Renal cortex interstitium (tissue), 11 donors: ENCODE measurements at regions not wholly inside any gene's neighbourhood (a gene's known extent, or its start where the extent isn't known, plus 50 kb on each side); places are given as distances from the start of the nearest gene placed in this dataset.
"Not testable (repeated sequence)": the region's sequence is repeated elsewhere in the genome, so short reads cannot be mapped to it uniquely, and the experiment has no call there.

ENCODE experiments used
- DNase-seq, 11 donors: peaks; one replicate each; pipeline ENCODE4 v3.0.0-alpha.2; 2013; ENCODE audit warnings: low read depth in 9 of 11, low spot score in 4 of 11; ENCODE audit errors: extremely low read depth in 1 of 11

DNA sequence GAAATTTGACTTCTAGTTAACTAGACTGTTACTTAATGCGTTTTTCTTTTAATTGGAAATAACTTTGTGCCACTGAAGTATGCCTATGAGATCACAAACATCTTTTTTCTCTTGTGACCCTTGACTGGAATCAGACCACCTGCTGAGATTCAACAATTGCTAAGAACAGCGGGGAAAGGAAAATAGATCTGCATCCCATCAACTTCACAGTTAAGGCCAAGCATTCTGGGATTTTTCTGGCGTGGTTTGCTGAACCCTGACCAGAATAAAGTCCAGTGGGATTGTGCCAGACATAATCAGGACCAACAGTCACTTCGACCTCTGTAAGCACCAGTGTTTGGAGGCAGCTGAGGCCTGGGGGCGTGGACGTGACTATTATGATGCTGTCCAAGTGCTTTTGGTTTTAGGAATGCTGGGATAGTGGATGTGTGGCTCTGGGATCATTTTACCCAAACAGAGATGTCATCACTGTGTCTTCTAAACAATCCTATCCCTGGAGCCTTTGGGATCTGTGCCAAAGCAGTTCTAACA, 373.3 kb upstream of the PRKCQ start:
- peak in 1 of 11 donors; percentile 7 for DNase-seq

DNA sequence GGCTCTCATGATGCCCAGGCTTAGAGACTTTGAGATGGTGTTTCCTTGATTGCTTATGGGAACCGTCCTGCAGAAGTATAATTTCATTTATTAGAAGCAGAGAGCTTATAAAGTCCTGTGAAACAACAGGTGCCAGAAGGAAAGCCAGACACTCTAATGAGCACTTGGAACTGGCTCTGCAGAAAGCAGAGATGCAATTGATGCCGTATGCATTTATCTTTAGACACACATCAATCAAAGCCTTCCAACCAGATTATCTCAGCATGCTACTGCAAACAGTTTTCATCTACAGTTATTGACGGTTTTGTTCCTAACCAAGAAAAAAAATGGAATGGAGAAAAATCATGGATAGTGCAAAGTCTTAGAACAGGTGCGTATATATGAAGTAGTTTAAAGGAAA, 371.7 kb upstream of the PRKCQ start:
- no peak for DNase-seq

DNA sequence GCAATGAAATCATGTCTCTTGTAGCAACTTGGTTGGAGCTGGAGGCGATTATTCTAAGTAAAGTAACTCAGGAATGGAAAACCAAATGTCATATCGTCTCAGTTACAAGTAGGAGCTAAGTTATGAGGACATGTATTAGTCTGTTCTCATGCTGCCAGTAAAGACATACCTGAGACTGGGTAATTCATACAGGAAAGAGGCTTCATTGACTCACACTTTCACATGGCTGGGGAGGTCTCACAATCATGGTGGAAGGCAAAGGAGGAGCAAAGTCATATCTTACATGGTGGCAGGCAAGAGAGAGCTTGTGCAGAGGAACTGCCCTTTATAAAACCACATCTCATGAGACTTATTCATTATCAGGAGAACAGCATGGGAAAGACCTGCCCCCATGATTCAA, 370.1 kb upstream of the PRKCQ start:
- DNase-seq, result no peak

DNA sequence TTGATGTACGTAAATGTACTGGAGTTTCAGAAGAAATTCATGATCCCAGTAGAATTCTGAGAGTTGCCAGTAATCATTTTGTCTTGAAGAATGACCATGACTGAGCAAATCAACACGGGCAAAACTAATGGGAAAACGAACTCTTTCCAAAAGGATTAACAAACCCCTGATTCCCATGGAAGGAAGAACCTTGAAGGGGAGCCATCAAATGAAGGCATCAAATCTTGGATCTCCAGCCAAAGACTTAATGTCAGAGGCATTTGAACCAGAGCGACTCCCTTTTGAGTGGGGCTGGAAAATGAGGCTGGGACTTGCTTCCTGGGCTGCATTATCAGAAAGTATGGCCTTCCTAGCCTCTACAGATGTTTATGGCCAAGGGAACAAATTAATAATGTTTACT, 364.4 kb upstream of the PRKCQ start:
- DNase-seq, result no peak

DNA sequence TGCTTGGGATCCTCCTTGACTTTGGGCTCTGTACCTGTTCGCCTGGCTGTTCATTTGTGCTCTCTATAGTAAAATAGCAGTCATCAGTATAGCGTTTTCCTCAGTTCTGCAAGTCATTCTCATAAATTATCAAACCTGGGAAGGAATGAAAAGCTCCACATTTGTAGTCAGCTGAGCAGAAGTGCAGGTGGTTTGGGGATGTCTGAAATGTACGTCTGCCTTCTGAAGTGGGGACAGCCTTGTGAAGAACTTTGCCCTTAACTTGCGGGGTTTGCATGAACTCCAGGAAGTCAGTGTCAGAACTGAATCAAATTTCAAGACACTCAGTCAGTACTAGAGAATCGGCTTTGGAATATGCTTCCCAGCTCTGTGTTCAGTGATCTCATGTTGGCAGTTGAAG, 358.3 kb upstream of the PRKCQ start:
- no peak for DNase-seq

DNA sequence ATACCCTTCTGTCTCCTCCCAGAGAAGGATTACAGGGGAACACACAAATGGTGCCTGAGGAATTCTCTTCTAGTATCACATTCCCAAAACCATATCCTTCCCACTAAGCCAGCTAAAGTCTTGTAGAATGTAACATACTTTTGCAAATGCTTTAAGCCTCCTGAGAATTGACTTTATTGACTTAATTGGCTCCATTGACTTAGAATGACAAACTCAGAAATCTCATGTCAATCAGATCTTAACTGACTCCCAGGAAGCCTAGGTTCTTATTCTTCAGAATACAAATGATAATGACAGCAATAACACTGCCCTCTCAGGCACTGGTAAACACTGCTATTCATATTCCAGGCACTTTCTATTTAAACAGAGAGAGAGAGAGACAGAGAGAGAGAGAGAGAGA, 356.9 kb upstream of the PRKCQ start:
- DNase-seq, result no peak

DNA sequence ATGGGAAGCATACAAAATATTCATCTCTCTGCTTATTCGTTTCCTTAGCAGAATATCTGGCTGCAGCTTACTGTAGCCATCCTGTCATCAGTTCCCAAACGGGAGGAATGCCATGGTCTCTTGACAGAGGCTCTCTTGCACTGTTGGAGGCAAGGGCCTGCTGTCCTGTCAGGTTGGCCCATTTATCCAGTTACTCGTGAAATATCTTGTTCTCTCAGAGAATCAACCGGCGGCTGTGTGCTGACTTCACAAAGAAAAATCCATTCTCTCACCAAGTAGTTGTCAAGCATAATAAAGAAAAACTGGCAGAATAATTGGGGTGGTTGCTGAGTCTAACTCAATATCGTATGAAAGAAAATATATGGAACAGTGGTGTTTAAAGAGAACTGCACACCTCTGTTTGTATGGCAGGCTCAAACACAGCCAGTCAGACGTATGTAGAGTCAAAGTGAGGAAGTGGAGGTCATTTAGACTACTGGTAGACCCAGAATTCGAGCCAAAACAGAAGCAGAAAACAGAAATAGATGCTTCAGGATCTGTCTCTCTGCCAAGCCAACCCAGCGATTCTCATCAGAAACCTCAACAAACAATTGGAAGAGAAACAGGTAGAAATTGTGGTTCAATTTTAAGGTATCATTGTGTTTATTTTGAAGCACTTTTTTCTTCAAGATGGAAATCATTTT, 349.2 kb upstream of the PRKCQ start:
- no peak for DNase-seq

DNA sequence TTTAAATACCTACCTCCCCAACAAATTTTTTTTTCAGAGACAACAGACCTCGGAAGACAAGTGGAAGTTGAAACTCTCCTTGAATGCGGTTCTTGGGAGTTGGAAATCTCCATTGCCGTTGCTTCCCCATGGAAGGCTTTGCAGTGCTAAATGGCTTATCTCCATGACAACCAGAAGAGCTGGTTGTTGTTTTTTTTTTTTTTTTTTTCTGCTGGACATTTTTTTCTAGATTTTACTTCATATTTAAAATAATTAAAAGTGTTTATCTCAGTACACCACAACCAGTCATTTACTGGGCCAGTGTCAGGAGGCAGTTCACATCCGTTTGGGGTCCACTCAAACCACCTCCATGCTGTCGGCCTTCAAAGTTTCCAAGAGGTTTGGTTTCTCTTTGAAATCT, 348.5 kb upstream of the PRKCQ start:
- no peak for DNase-seq

DNA sequence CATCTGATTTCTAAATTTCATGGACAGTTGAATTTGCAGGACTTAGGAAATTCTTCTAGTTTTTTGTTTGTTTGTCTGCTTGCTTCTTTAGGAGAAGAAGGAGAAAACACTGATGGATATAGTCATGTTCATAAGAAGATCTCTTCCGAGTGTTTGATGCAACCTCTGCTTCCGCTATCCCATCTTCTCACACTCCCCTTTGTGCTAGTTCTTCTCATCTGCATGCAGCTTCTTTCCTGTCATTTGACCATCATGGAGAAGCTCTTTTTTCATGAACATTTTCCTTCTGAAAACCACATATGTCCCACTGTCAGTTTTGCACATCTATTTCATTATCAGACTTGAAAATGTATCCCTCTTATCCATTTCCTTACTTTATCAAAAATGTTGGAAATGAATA, 346.9 kb upstream of the PRKCQ start:
- DNase-seq, result no peak

DNA sequence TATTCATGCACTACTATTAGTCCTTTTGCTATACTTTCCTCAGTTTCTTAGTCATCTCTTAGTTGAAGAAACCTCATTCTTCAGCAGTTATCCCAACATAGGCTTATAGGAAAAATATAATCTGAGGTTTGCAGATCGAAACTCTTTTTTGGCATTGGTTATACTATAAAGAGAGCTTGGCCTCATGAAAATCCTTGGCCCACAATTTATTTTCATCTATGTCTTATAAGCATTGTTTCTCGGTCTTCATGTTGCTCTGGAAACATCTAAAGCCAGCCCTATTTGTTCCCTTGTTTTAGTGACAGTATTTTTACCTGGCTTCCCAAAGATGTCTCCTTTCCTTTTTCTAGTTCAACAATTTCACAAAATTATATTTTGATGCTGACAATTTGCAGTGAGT, 345.1 kb upstream of the PRKCQ start:
- no peak for DNase-seq

DNA sequence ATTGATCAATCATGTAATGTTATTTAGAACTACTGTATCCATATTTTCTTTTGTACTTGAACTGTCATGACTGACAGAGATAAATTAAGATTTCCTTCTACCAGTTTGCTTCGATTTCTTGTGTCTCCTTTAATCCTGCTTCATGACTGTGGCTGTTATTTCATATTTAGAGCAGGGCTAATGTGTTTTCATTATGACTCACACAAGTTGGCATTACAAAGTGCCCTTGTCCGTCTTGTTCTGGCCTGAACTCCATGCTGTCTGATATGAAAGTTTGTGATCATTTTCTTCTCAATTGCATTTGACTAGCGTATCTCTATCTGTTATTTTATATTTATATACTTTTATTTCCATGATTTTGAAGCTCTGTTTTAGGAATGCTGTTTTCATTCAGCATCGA, 344.1 kb upstream of the PRKCQ start:
- no peak for DNase-seq

DNA sequence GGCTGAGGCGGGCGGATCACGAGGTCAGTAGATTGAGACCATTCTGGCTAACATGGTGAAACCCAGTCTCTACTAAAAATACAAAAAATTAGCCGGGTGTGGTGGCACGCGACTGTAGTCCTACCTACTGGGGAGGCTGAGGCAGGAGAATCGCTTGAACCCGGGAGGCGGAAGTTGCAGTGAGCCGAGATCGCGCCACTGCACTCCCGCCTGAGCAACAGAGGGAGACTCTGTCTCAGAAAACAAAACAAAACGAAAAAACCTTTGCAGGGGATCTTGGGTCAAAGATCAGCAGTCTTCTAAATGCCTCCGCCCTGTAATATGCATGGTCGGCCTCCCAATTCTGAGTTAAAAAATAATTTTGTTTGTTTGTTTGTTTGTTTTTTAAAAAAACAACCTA, 340.9 kb upstream of the PRKCQ start:
- DNase-seq, result not testable (repeated sequence)

DNA sequence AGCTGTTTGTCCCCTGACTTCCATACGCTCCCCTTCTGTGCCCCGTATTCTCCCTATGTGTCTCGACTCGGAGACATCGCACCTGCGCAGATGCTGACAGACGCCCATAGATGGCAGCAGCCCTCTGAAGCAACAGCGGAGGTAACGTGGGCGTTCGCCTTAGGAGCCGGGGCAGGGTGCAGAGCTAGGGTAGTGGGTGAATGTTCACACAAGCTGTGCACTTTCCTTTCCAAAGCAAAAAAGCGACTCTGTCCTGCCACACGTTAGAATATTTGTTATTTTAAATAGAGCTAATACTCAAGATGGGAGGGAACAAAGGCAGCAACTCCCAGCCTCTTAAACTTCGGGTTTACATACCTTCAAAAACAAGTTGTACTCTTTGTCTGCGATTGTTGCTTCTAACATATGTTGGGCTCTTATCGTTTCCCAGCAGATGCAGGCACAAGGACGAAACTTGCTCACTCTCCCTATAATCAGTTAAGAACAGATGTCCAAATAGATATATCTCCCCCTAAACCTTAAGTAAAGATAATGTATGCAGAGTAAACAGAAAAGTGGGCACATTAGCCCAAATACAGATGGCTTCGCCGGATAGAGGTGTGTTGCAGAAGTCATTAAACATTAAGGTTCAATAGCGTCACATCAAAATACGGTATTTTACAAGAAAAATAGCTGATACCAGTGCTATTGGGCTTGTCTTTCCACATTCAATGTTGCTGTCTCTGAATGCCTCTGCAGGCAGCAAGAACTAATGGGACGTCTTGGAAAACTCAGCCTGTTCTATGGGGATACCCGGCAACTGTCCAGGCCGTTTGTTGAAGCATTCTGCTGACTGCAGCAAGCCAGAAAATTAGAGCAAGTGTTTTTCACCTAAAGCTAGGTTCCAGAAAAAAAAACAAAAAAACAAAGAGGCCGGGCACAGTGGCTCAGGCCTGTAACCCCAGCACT, 340.3 kb upstream of the PRKCQ start:
- DNase-seq, result peak; percentile 11 to 60 (median 45)

DNA sequence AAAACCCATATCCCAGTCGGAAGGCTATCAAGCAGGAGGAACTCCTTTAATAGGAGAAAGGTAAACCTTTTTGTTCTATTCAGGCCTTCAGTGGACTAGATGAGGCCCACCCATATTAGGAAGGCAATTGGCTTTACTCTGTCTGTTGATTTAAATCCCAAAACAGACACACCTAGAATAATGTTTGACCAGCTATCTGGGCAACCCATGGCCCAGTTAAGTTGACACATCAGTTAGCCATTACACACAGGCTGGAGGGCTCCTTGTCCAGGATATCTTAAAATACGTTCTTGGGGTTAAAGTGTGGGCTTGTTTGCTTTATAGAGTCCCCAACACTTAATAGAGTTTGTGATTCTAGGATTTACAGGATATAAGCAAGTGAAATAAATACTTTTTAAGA, 339.0 kb upstream of the PRKCQ start:
- DNase-seq, result no peak

DNA sequence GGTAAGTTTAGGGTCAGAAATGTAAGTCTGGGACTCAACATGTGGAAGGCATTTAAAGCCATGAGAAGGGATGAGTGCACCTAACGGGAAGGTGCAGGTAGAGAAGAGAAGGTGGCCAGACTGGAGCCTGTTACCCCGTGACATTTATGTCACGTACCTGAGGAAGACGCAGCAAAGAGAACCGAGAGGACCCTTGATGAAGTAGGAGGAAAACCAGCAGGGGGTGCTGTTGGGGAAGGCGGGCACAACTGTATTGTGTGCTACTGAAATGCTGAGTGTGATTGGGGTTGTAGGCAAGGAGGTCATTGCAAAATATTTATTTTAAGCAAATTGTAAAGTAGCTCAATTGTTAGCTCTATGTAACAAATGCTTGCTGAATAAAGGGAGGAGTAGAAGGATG, 338.2 kb upstream of the PRKCQ start:
- peak in 1 of 11 donors; percentile 10 for DNase-seq

DNA sequence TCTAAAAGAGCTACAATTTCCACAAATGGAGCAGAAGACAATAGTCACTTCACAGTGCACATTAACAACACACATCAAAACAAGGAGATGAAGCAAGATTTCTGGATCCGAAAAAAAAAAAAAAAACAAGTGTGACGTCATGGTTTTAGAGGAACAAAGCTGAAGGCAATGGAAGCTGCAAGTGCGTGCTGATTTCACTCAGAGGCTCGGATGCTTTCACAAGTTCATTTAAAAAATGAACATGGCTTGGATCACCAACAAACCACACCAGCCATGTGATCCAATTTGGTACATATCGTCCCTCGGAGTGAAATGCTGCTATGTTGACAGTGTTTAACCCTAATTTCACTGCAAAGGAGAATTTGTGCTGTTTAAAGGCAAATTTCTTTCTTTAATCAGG, 337.0 kb upstream of the PRKCQ start:
- DNase-seq, result no peak

DNA sequence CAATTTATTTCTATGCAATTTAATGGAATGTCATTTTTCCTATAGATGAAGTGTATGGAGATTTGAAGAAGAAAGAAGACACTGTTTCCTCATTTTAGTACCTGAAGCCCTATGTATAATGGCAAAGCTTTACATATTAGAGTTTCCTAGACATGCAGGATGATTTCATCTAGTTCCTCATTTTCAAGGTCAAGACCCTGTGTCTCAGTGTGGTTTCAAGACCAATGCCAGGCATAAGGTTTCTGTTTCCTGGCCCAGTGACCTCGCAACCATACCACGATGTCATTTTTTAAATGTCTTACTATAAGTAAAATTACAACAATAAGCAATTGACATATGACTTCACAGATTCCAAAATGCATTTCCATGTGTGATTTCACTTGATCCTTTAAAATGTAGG, 336.5 kb upstream of the PRKCQ start:
- DNase-seq, result no peak

DNA sequence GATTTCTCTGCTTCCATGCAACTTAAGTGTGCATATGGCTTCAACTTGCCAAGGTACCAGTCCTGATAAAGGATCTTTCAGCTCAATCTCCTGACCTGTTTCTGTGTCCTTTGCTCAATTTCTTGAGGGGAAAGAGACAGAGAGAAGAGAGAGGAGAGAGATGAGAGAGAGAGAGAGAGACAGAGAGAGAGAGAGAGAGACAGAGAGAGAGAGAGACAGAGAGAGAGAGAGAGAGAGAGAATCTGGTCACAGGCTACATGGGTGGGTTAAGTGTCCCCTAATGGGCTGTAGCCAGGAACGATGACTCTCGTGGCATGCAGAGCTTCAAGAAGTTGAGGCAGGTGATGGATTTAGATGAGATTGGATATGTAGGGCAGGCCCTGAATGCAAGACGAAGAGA, 335.2 kb upstream of the PRKCQ start:
- DNase-seq, result no peak

DNA sequence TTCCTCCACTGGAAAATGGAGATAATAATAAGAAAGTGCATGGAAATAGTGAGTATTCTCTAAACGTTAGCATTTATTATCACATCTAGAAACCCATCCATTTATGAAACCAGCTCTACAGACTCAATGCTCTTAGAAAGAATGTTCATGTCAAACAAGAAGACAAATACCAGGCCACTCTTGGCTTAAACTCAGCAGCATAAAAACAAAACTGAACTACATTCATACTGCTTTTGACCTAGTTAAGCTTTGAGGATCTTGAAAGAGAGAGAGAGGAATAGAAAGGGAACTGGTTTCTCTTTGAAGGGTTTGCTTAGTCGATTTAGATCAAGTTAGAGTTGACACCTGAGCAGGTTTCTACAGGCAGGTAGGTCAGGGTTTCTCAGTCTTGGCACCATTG, 332.9 kb upstream of the PRKCQ start:
- no peak for DNase-seq

DNA sequence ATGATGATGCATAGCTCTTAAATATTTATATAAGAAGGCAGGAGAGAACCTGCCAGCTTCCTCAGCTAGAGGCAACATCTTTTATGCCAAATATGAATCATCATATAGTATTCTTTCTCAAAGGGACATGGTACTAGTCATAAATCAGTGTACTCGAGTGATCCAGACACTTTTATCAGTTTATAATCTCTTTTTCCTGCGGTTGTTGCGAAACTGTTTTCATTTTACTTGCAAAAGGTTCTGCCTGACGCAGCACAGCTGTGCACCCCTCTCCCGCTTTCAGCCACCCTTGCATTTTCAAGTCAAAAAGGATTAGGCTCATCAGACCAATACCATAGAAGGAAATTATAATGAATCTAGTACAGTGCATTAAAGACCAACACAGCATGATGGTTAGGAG, 332.3 kb upstream of the PRKCQ start:
- DNase-seq, result no peak
